Kidney epithelial cell (primary cell): ENCODE measurements at regions not wholly inside any gene's neighbourhood (a gene's known extent, or its start where the extent isn't known, plus 50 kb on each side); places are given as distances from the start of the nearest gene placed in this dataset.

ENCODE experiments used
- DNase-seq: peaks from one replicate; pipeline ENCODE4 v3.0.0-alpha.2; 2010; ENCODE audit warnings: low read depth
- H3K27me3 ChIP-seq: 2 replicates; pipeline ENCODE4 v1.6.0; 2011; ENCODE audit warnings: low read length; ENCODE audit not compliant: control insufficient read depth, insufficient read depth
- H3K36me3 ChIP-seq: 2 replicates; pipeline ENCODE4 v1.5.1; 2011; ENCODE audit warnings: low read length; ENCODE audit not compliant: control insufficient read depth, insufficient read depth
- H3K4me3 ChIP-seq: 2 replicates; pipeline ENCODE4 v1.5.1; 2011; ENCODE audit warnings: low read depth, mild to moderate bottlenecking, control low read depth, low read length
- CTCF ChIP-seq: IDR thresholded peaks from 2 replicates; pipeline ENCODE4 v1.5.1; 2011; ENCODE audit warnings: mild to moderate bottlenecking, moderate library complexity, low read length, control low read depth, inconsistent platforms; ENCODE audit not compliant: insufficient read depth, poor library complexity, severe bottlenecking

GRCh38 chr22:48490500-48491411 lies 1336.9 kb downstream of the BRD1 start:
- no peak for TF ChIP-seq CTCF
- DNase-seq, result no peak
- H3K27me3 ChIP-seq, result peaks cover 36% of the 10 kb centered on the region
- H3K4me3 ChIP-seq, result no peak overlapping the region
- no peaks in the 10 kb centered on the region for H3K36me3 ChIP-seq

- DNase-seq, result no peak
- Histone ChIP-seq H3K27me3 (peaks cover 36% of the 10 kb centered on the region), H3K36me3 (no peaks in the 10 kb centered on the region), H3K4me3 (peak overlapping the region; percentile 9)
- no peak for TF ChIP-seq CTCF
Observed at GRCh38 chr22:48489551-48490499, 1337.8 kb downstream of the BRD1 start.

GRCh38 chr22:48488611-48489511 lies 1338.8 kb downstream of the BRD1 start:
- H3K36me3 ChIP-seq, result no peaks in the 10 kb centered on the region
- no peak overlapping the region for H3K4me3 ChIP-seq
- no peak for DNase-seq
- no peak for TF ChIP-seq CTCF
- peaks cover 36% of the 10 kb centered on the region for H3K27me3 ChIP-seq

- Histone ChIP-seq H3K4me3 (no peak overlapping the region), H3K36me3 (no peaks in the 10 kb centered on the region), H3K27me3 (peaks cover 36% of the 10 kb centered on the region)
- no peak for TF ChIP-seq CTCF
- DNase-seq, result no peak
Observed at GRCh38 chr22:48488149-48488551, 1339.5 kb downstream of the BRD1 start.

- peaks cover 34% of the 10 kb centered on the region for H3K27me3 ChIP-seq
- H3K36me3 ChIP-seq, result no peaks in the 10 kb centered on the region
- no peak overlapping the region for H3K4me3 ChIP-seq
- no peak for TF ChIP-seq CTCF
- DNase-seq, result no peak
Observed at GRCh38 chr22:48486558-48486957, 1341.1 kb downstream of the BRD1 start.
